ENCODE measurements at regions not wholly inside any gene's neighbourhood (a gene's known extent, or its start where the extent isn't known, plus 50 kb on each side); places are given as distances from the start of the nearest gene placed in this dataset.
"Not testable (repeated sequence)": the region's sequence is repeated elsewhere in the genome, so short reads cannot be mapped to it uniquely, and the experiment has no call there.

DNA sequence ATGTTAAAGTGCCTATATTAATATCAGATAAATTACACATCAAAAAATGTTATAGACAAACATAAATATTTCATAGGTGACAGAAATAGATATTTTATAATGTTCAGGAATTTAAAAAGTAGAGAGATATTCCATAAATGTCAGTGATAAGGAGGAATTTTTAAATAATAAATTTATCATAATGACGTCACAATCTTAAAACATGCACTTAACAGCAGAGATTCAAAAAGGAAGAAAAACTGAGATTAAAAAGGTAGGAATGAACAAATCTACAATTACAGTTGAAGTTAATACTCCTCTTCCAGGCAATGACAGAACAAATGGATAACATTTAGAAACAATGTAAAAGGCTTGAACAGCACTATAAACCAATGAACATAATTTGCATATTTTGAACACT is 345.4 kb upstream of the NOX3 start:
- H3K36me3 Mint-ChIP-seq, result no peaks in the 10 kb centered on the region
- no peak for TF ChIP-seq EZH2phosphoT487 (IDR thresholded peaks at IDR 0.05)
- TF ChIP-seq, protein P1, sequence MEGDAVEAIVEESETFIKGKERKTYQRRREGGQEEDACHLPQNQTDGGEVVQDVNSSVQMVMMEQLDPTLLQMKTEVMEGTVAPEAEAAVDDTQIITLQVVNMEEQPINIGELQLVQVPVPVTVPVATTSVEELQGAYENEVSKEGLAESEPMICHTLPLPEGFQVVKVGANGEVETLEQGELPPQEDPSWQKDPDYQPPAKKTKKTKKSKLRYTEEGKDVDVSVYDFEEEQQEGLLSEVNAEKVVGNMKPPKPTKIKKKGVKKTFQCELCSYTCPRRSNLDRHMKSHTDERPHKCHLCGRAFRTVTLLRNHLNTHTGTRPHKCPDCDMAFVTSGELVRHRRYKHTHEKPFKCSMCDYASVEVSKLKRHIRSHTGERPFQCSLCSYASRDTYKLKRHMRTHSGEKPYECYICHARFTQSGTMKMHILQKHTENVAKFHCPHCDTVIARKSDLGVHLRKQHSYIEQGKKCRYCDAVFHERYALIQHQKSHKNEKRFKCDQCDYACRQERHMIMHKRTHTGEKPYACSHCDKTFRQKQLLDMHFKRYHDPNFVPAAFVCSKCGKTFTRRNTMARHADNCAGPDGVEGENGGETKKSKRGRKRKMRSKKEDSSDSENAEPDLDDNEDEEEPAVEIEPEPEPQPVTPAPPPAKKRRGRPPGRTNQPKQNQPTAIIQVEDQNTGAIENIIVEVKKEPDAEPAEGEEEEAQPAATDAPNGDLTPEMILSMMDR (IDR thresholded peaks at IDR 0.05), result no peak
- TF ChIP-seq EZH2 (IDR thresholded peaks at IDR 0.05), result no peak
- no peaks in the 10 kb centered on the region for H3K27me3 ChIP-seq
- no peaks in the 10 kb centered on the region for H3K36me3 ChIP-seq
- DNase-seq (ENCODE audit: low spot score), result no peak
- peaks cover 5% of the 10 kb centered on the region for H3K9me3 Mint-ChIP-seq
- H3K4me1 ChIP-seq, result no peaks in the 10 kb centered on the region
- H3K27ac ChIP-seq, result no peak overlapping the region
- H3K4me3 ChIP-seq, result no peak overlapping the region
- no peaks in the 10 kb centered on the region for H3K9me3 ChIP-seq (ENCODE audit: low read depth)
- H3K27me3 Mint-ChIP-seq (ENCODE audit: insufficient read depth, low read depth), result no peaks in the 10 kb centered on the region
- no peaks in the 10 kb centered on the region for H4K20me1 ChIP-seq (ENCODE audit: low read depth)
- no peak overlapping the region for H3K27ac Mint-ChIP-seq
- no peak overlapping the region for H3K4me3 Mint-ChIP-seq
- no peak overlapping the region for H3K9ac ChIP-seq
- H3K4me2 ChIP-seq, result no peak overlapping the region
- H3K79me2 ChIP-seq (ENCODE audit: low read depth), result no peaks in the 10 kb centered on the region
- no peaks in the 10 kb centered on the region for H3K4me1 Mint-ChIP-seq
- no peaks in the 10 kb centered on the region for H3F3A ChIP-seq (ENCODE audit: low read depth)
- H2AFZ ChIP-seq (replicated peaks), result no peak overlapping the region

DNA sequence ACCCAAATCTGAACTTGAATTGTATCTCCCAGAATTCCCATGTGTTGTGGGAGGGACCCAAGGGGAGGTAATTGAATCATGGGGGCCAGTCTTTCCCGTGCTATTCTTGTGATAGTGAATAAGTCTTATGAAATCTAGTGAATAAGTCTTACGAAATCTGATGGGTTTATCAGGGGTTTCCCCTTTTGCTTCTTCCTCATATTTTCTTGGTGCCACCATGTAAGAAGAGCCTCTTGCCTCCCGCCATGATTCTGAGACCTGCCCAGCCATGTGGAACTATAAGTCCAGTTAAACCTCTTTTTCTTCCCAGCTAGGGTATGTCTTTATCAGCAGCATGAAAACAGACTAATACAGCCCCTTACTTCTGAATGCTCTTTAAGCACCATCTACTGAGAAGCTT is 343.2 kb upstream of the NOX3 start:
- not testable (repeated sequence) for H3K27me3 ChIP-seq; H3K4me3 Mint-ChIP-seq; H3K9me3 Mint-ChIP-seq; H3F3A ChIP-seq (ENCODE audit: low read depth); H3K4me2 ChIP-seq; H3K36me3 Mint-ChIP-seq; H3K27me3 Mint-ChIP-seq (ENCODE audit: insufficient read depth, low read depth); H3K4me1 ChIP-seq; H3K36me3 ChIP-seq; H3K4me1 Mint-ChIP-seq; H3K27ac ChIP-seq; DNase-seq (ENCODE audit: low spot score); H3K79me2 ChIP-seq (ENCODE audit: low read depth); H3K4me3 ChIP-seq; H3K27ac Mint-ChIP-seq; H4K20me1 ChIP-seq (ENCODE audit: low read depth); H3K9me3 ChIP-seq (ENCODE audit: low read depth); H3K9ac ChIP-seq; H2AFZ ChIP-seq (replicated peaks)

DNA sequence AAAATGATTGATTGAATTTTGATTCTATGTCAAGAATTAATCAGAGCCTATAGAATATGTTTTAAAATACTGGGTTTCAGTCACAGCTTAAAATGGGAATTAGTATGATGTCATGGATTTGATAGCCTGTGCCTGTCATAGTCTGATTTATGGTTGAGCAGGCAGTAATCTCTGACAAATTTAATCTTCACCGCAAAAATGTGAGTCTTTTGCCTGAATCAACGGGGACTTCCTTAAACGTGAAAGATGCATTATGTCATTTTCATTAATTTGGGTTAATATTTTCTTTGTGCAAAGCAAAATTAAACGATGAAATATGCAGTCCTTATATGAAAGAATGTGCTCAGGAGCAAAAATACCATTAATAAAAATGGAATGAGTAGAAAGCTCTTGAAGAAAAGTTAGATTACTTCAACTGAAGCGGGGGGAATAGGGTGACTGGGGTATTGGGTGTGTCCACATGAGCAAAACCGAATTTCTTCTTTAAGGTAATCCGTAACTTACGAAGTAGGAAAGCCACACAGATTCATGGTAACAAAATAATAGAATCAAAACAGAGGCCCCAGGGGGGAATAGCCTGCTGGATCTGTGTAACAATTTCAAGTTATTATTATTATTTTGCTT is 339.6 kb upstream of the NOX3 start:
- H2AFZ ChIP-seq (replicated peaks), result no peak overlapping the region
- H3K4me3 ChIP-seq, result no peak overlapping the region
- Mint-ChIP-seq H3K9me3 (peaks cover 3% of the 10 kb centered on the region), H3K4me1 (no peaks in the 10 kb centered on the region), H3K27ac (no peak overlapping the region), H3K36me3 (no peaks in the 10 kb centered on the region), H3K4me3 (no peak overlapping the region), H3K27me3 (ENCODE audit: insufficient read depth, low read depth) (no peaks in the 10 kb centered on the region)
- no peak overlapping the region for H3K9ac ChIP-seq
- no peak overlapping the region for H3K4me2 ChIP-seq
- TF ChIP-seq EZH2 (IDR thresholded peaks at IDR 0.05), result no peak
- TF ChIP-seq EZH2phosphoT487 (IDR thresholded peaks at IDR 0.05), result no peak
- TF ChIP-seq, protein P1 (IDR thresholded peaks at IDR 0.05), result no peak
- no peaks in the 10 kb centered on the region for H3K9me3 ChIP-seq (ENCODE audit: low read depth)
- no peaks in the 10 kb centered on the region for H3K79me2 ChIP-seq (ENCODE audit: low read depth)
- H4K20me1 ChIP-seq (ENCODE audit: low read depth), result no peaks in the 10 kb centered on the region
- no peak overlapping the region for H3K27ac ChIP-seq
- DNase-seq (ENCODE audit: low spot score), result no peak
- H3F3A ChIP-seq (ENCODE audit: low read depth), result no peaks in the 10 kb centered on the region
- H3K36me3 ChIP-seq, result no peaks in the 10 kb centered on the region
- no peaks in the 10 kb centered on the region for H3K4me1 ChIP-seq
- no peaks in the 10 kb centered on the region for H3K27me3 ChIP-seq

DNA sequence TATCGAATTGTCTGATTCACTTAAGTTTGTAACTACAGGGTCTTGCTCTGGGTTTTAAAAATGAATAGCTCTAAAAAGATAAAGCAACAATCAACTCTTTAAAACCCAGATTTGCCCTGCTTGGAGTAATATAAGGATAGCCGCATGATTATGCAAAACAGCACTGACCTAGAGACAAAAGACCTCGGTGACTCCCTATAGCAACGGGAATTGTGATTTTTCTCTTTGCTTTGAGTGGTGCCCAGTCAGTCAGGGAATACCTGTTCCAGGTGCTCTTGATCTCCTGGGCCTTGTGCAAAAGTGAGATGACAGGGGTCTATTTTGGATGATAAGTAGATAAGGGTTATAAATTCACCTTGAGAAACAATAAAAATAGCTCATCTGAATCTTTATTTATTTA is 336.3 kb upstream of the NOX3 start:
- no peaks in the 10 kb centered on the region for H3K27me3 Mint-ChIP-seq (ENCODE audit: insufficient read depth, low read depth)
- no peak for DNase-seq (ENCODE audit: low spot score)
- no peaks in the 10 kb centered on the region for H4K20me1 ChIP-seq (ENCODE audit: low read depth)
- no peaks in the 10 kb centered on the region for H3K27me3 ChIP-seq
- H3K27ac Mint-ChIP-seq, result no peak overlapping the region
- no peaks in the 10 kb centered on the region for H3K9me3 ChIP-seq (ENCODE audit: low read depth)
- no peak overlapping the region for H3K9ac ChIP-seq
- H3K36me3 Mint-ChIP-seq, result no peaks in the 10 kb centered on the region
- no peaks in the 10 kb centered on the region for H3F3A ChIP-seq (ENCODE audit: low read depth)
- no peaks in the 10 kb centered on the region for H3K4me1 Mint-ChIP-seq
- H3K9me3 Mint-ChIP-seq, result peaks cover 8% of the 10 kb centered on the region
- H2AFZ ChIP-seq (replicated peaks), result no peak overlapping the region
- H3K4me1 ChIP-seq, result no peaks in the 10 kb centered on the region
- H3K4me2 ChIP-seq, result no peak overlapping the region
- H3K4me3 ChIP-seq, result no peak overlapping the region
- TF ChIP-seq, protein P1 (IDR thresholded peaks at IDR 0.05), result no peak
- no peak for TF ChIP-seq EZH2phosphoT487 (IDR thresholded peaks at IDR 0.05)
- TF ChIP-seq EZH2 (IDR thresholded peaks at IDR 0.05), result no peak
- no peak overlapping the region for H3K27ac ChIP-seq
- no peaks in the 10 kb centered on the region for H3K36me3 ChIP-seq
- H3K79me2 ChIP-seq (ENCODE audit: low read depth), result no peaks in the 10 kb centered on the region
- H3K4me3 Mint-ChIP-seq, result no peak overlapping the region

Data from neural progenitor cell (in vitro differentiated cells).